ENCODE measurements at regions not wholly inside any gene's neighbourhood (a gene's known extent, or its start where the extent isn't known, plus 50 kb on each side); places are given as distances from the start of the nearest gene placed in this dataset.

- Mint-ChIP-seq H3K27ac (no peak overlapping the region), H3K27me3 (ENCODE audit: insufficient read depth) (no peaks in the 10 kb centered on the region), H3K4me3 (no peak overlapping the region)
Measured at GRCh38 chr2:114254875-114255274, 187.6 kb upstream of the DPP10 start.

GRCh38 chr2:114259389-114259788 lies 183.1 kb upstream of the DPP10 start:
- Mint-ChIP-seq H3K9me3 (no peaks in the 10 kb centered on the region; the same call in 1 of the 2 replicates), H3K4me3 (no peak overlapping the region), H3K4me1 (ENCODE audit: low read depth) (no peaks in the 10 kb centered on the region), H3K36me3 (ENCODE audit: low read depth) (no peaks in the 10 kb centered on the region), H3K27ac (no peak overlapping the region), H3K27me3 (ENCODE audit: insufficient read depth) (no peaks in the 10 kb centered on the region; the same call in 1 of the 2 replicates)
- DNase-seq = no peak
- no peak for TF ChIP-seq CTCF (IDR thresholded peaks at IDR 0.05)

More at GRCh38 chr2:114254875-114255274, 187.6 kb upstream of the DPP10 start:
- Mint-ChIP-seq H3K9me3 (no peaks in the 10 kb centered on the region; the same call in 1 of the 2 replicates), H3K36me3 (ENCODE audit: low read depth) (no peaks in the 10 kb centered on the region), H3K4me1 (ENCODE audit: low read depth) (no peaks in the 10 kb centered on the region)
- no peak for DNase-seq
- TF ChIP-seq CTCF (IDR thresholded peaks at IDR 0.05) = no peak

- no peak for DNase-seq
- Mint-ChIP-seq H3K4me3 (no peak overlapping the region), H3K27ac (no peak overlapping the region), H3K9me3 (no peaks in the 10 kb centered on the region; the same call in 1 of the 2 replicates), H3K36me3 (ENCODE audit: low read depth) (no peaks in the 10 kb centered on the region), H3K27me3 (ENCODE audit: insufficient read depth) (no peaks in the 10 kb centered on the region; the same call in 1 of the 2 replicates), H3K4me1 (ENCODE audit: low read depth) (no peaks in the 10 kb centered on the region)
- no peak for TF ChIP-seq CTCF (IDR thresholded peaks at IDR 0.05)
Measured at GRCh38 chr2:114261366-114261765, 181.1 kb upstream of the DPP10 start.

- Mint-ChIP-seq H3K4me3 (no peak overlapping the region), H3K27me3 (ENCODE audit: insufficient read depth) (no peaks in the 10 kb centered on the region; the same call in 1 of the 2 replicates), H3K9me3 (no peaks in the 10 kb centered on the region; the same call in 1 of the 2 replicates), H3K36me3 (ENCODE audit: low read depth) (no peaks in the 10 kb centered on the region), H3K27ac (no peak overlapping the region), H3K4me1 (ENCODE audit: low read depth) (no peaks in the 10 kb centered on the region)
- TF ChIP-seq CTCF (IDR thresholded peaks at IDR 0.05) = no peak
- DNase-seq = no peak
Measured at GRCh38 chr2:114265261-114265660, 177.2 kb upstream of the DPP10 start.

GRCh38 chr2:114274957-114275356 lies 167.5 kb upstream of the DPP10 start:
- no peak for TF ChIP-seq CTCF (IDR thresholded peaks at IDR 0.05)
- Mint-ChIP-seq H3K4me3 (no peak overlapping the region), H3K4me1 (ENCODE audit: low read depth) (no peaks in the 10 kb centered on the region), H3K27me3 (ENCODE audit: insufficient read depth) (no peaks in the 10 kb centered on the region), H3K9me3 (peaks cover 31% of the 10 kb centered on the region), H3K36me3 (ENCODE audit: low read depth) (no peaks in the 10 kb centered on the region; the same call in 1 of the 2 replicates), H3K27ac (no peak overlapping the region)
- DNase-seq = no peak

- no peak for TF ChIP-seq CTCF (IDR thresholded peaks at IDR 0.05)
- no peaks in the 10 kb centered on the region for H3K4me1 Mint-ChIP-seq (ENCODE audit: low read depth)
- no peak for DNase-seq
- peaks cover 17% of the 10 kb centered on the region for H3K9me3 Mint-ChIP-seq
- no peaks in the 10 kb centered on the region for H3K36me3 Mint-ChIP-seq (ENCODE audit: low read depth)
- no peak overlapping the region for H3K4me3 Mint-ChIP-seq
- H3K27ac Mint-ChIP-seq = no peak overlapping the region
- H3K27me3 Mint-ChIP-seq (ENCODE audit: insufficient read depth) = no peaks in the 10 kb centered on the region
Measured at GRCh38 chr2:114281188-114281587, 161.3 kb upstream of the DPP10 start.
